ENCODE measurements at regions not wholly inside any gene's neighbourhood (a gene's known extent, or its start where the extent isn't known, plus 50 kb on each side); places are given as distances from the start of the nearest gene placed in this dataset.

- no peak for DNase-seq (ENCODE audit: low read depth)
- H3K4me3 ChIP-seq (ENCODE audit: low read depth, low read length) = no peak overlapping the region
- in situ Hi-C loops (cut with HindIII; ENCODE audit: low sequenced_read_pairs) = no loop called here
- TF ChIP-seq, protein P1, sequence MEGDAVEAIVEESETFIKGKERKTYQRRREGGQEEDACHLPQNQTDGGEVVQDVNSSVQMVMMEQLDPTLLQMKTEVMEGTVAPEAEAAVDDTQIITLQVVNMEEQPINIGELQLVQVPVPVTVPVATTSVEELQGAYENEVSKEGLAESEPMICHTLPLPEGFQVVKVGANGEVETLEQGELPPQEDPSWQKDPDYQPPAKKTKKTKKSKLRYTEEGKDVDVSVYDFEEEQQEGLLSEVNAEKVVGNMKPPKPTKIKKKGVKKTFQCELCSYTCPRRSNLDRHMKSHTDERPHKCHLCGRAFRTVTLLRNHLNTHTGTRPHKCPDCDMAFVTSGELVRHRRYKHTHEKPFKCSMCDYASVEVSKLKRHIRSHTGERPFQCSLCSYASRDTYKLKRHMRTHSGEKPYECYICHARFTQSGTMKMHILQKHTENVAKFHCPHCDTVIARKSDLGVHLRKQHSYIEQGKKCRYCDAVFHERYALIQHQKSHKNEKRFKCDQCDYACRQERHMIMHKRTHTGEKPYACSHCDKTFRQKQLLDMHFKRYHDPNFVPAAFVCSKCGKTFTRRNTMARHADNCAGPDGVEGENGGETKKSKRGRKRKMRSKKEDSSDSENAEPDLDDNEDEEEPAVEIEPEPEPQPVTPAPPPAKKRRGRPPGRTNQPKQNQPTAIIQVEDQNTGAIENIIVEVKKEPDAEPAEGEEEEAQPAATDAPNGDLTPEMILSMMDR (IDR thresholded peaks at IDR 0.05; ENCODE audit: low read depth, low read length, missing control alignments) = no peak
Measured at GRCh38 chr20:58145506-58146080, 82.9 kb downstream of the ANKRD60 start.

DNA sequence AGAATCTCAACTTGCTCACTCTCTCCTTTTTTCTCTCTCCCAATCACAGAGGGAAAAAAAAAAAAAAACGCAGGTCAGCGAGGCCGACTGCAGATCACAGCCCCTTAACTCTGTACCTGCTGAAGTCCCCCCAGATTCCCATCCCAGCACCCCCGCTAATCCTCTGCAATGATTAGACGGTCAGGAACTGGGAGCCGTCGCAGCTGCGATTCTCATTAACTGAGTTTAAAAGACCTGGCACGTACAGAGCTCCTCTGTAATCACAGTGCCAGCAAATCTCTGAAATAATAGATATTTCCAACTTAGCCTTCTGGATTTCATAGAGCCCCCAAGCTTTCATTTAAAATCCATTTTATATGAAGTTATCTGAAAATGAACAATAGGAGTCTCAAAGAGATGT is 84.4 kb downstream of the ANKRD60 start:
- in situ Hi-C loops (cut with HindIII; ENCODE audit: low sequenced_read_pairs) = no loop called here
- TF ChIP-seq, protein P1 (IDR thresholded peaks at IDR 0.05; ENCODE audit: low read depth, low read length, missing control alignments) = no peak
- no peak for DNase-seq (ENCODE audit: low read depth)
- H3K4me3 ChIP-seq (ENCODE audit: low read depth, low read length) = no peak overlapping the region

DNA sequence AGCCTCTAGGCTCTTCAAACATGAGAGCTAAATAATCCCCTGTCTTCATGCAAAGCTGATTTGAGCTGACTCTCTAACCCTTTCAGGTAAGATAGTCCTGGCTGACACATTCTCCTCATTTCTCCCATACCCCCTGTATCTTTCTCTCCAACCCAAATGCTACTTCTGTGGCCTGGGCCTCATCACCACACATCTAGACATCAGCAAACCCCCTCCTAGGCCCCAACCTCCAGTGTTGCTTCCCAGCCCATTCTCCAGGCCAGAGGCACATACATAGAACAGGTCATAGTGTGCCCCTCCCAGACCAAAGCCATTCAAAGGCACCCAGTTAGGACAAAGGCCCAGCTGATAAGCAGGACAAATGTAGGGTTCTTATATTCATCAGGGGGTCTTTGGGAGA is 84.9 kb downstream of the ANKRD60 start:
- DNase-seq (ENCODE audit: low read depth) = no peak
- H3K4me3 ChIP-seq (ENCODE audit: low read depth, low read length) = no peak overlapping the region
- in situ Hi-C loops (cut with HindIII; ENCODE audit: low sequenced_read_pairs) = no loop called here
- TF ChIP-seq, protein P1 (IDR thresholded peaks at IDR 0.05; ENCODE audit: low read depth, low read length, missing control alignments) = no peak

DNA sequence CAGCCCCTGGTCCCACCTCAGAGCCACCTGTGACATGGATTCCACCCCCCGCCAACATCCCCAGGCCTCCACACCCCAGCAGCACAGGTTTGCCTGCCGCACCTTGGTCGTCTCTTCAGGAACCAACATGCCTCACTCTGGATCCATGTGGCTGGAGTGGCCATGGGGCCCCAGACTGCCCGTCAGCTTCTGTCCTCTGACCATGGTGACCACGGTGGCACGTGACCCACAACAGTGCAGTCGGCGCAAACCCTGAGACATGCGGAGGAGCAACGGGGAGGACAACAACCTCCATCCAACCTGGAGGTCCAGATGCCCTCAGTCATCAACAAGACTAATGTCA is 85.6 kb downstream of the ANKRD60 start:
- DNase-seq (ENCODE audit: low read depth) = no peak
- TF ChIP-seq, protein P1 (IDR thresholded peaks at IDR 0.05; ENCODE audit: low read depth, low read length, missing control alignments) = no peak
- no peak overlapping the region for H3K4me3 ChIP-seq (ENCODE audit: low read depth, low read length)
- in situ Hi-C loops (cut with HindIII; ENCODE audit: low sequenced_read_pairs) = no loop called here

DNA sequence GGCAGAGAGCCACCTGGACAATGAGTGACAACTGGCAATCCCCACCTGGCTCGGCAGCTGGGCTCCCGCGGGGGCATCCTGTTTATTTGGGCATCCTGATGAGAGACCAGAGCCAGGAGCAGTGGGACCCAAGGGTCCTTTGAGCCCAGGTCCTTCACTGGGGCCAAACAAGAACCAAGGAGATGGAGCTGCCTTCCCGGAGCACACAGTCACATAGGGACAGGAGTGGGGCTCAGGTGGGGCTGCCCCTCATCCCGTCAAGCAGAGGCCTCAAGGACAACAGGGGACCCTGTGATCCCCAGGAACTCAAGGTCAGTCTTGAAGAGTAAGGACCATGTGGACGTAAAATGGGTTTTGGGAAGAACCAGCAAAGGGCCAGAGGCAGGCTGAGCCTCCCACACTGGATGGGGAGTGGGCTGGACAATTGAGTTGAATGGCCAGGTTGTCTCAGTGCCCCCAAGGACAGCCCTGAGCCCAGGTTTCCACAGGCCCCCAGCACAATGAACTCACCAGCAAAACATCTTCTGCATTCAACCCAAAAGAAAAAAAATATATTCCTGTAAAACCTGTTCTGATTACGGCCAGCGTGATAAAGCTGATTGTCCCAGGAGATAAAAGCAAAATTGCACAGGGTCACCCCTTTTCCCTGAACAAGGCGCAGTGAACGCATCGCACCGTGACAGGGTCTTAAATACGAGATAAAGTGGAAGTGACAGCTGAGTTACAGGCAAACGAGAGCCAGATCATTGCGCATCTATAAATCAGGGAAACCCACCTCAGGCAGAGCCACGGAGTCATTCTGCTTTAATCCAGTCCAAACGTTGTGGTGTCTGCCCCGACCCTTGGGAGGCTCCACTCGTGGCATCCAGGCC is 86.2 kb downstream of the ANKRD60 start:
- DNase-seq (ENCODE audit: low read depth) = no peak
- in situ Hi-C loops (cut with HindIII; ENCODE audit: low sequenced_read_pairs) = no loop called here
- H3K4me3 ChIP-seq (ENCODE audit: low read depth, low read length) = no peak overlapping the region
- TF ChIP-seq, protein P1 (IDR thresholded peaks at IDR 0.05; ENCODE audit: low read depth, low read length, missing control alignments) = no peak

DNA sequence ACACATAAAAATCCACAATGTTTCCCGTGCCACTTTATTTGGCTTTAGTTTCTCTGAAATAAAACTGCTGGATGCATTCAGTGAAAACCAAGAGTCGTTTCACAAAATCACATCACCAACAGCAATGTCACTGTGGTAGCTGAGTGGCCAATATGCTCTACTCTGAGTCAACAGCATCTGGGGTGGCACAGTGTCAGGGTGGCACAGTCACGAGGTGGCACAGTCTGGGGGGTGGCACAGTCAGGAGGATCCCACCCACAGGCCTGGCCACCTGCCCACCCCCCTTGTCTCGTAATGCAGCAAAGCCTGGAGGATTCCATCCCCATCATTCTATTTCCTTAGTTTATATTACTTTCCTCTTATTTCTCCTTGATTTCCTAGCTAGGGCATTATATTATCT is 87.0 kb downstream of the ANKRD60 start:
- no peak overlapping the region for H3K4me3 ChIP-seq (ENCODE audit: low read depth, low read length)
- in situ Hi-C loops (cut with HindIII; ENCODE audit: low sequenced_read_pairs) = no loop called here
- DNase-seq (ENCODE audit: low read depth) = no peak
- TF ChIP-seq, protein P1 (IDR thresholded peaks at IDR 0.05; ENCODE audit: low read depth, low read length, missing control alignments) = no peak

Measured in astrocyte of the cerebellum (primary cell).